Mucosa of descending colon (tissue), 3 donors: ENCODE measurements at regions not wholly inside any gene's neighbourhood (a gene's known extent, or its start where the extent isn't known, plus 50 kb on each side); places are given as distances from the start of the nearest gene placed in this dataset.
"Not testable (repeated sequence)": the region's sequence is repeated elsewhere in the genome, so short reads cannot be mapped to it uniquely, and the experiment has no call there.

Experiments
- ATAC-seq: fragments of 200-7000 bp; cut with Tn5 transposase; one replicate; pipeline ENCODE4 v1.9.1; 2020; ENCODE audit warnings: mild to moderate bottlenecking, moderate library complexity
- DNase-seq, 3 donors: peaks; one replicate each; pipeline ENCODE4 v3.0.0-alpha.2; 2020
- H3K36me3 ChIP-seq: fragments of 200-600 bp; one replicate; pipeline ENCODE4 v1.8.0; 2021; ENCODE audit warnings: low read depth, mild to moderate bottlenecking
- H3K4me1 ChIP-seq: fragments of 200-600 bp; one replicate; pipeline ENCODE4 v1.8.0; 2021; ENCODE audit warnings: low read depth, mild to moderate bottlenecking
- H3K4me3 ChIP-seq: fragments of 200-600 bp; one replicate; pipeline ENCODE4 v1.8.0; 2021; ENCODE audit warnings: mild to moderate bottlenecking
- H3K9me3 ChIP-seq: fragments of 200-600 bp; one replicate; pipeline ENCODE4 v1.8.0; 2021; ENCODE audit warnings: mild to moderate bottlenecking
- CTCF ChIP-seq: fragments of 200-600 bp; IDR thresholded peaks from one replicate; pipeline ENCODE4 v1.8.0; 2022; ENCODE audit warnings: antibody characterized with exemption, mild to moderate bottlenecking
- intact Hi-C, 2 donors: fragments of 100-400 bp; cut with DNase I in 1 of 2; cut with micrococcal nuclease in 1 of 2; formaldehyde crosslinking; loops; one replicate each; pipeline versions ENCODE4 v1.11.0 to v1.11.1; 2022; cut with DNase I, micrococcal nuclease
- donor health status: DM: no; HTN: no; CAD: no; lungs with moderate emphysema.
- donor health status: DM: no; HTN: no; CAD: no.
- donor health status: DM: no; HTN: yes; CAD: no.

GRCh38 chr2:184312970-184313369 lies 285.4 kb upstream of the ZNF804A start:
- DNase-seq (no peak), ATAC-seq (no peak)
- Histone ChIP-seq H3K36me3 (no peaks in the 10 kb centered on the region), H3K9me3 (no peaks in the 10 kb centered on the region), H3K4me1 (no peaks in the 10 kb centered on the region), H3K4me3 (no peak overlapping the region)
- intact Hi-C loops = no loop called here
- no peak for TF ChIP-seq CTCF

DNA sequence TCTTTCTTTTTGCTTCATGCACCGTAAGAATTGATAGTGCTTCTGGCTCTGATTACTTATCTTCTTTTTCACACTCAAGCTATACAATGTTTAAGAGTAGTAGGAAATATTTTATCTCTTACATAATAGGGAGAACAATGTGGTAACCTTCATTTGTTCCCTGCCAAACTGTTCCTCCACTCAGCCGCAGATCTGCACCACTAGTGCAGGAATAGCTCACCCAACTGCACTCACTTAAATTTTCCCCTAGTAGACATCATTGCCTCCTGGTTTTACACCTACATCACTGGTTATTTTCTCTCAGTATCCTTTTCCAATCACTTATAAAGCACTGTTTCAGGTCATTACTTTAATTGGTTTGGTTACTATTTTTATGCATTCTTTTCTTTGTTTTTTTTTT lies 283.5 kb upstream of the ZNF804A start:
- no peak for TF ChIP-seq CTCF
- intact Hi-C loops = no loop called here
- Histone ChIP-seq H3K4me1 (no peaks in the 10 kb centered on the region), H3K36me3 (no peaks in the 10 kb centered on the region), H3K4me3 (no peak overlapping the region), H3K9me3 (no peaks in the 10 kb centered on the region)
- DNase-seq (no peak), ATAC-seq (no peak)

- DNase-seq = no peak
- no peaks in the 10 kb centered on the region for H3K9me3 ChIP-seq
- TF ChIP-seq CTCF = no peak
- no peak for ATAC-seq
- intact Hi-C loops = no loop called here
- no peaks in the 10 kb centered on the region for H3K4me1 ChIP-seq
- no peaks in the 10 kb centered on the region for H3K36me3 ChIP-seq
- H3K4me3 ChIP-seq = no peak overlapping the region
Observed at GRCh38 chr2:184316921-184317320, 281.4 kb upstream of the ZNF804A start.

GRCh38 chr2:184322615-184323014 lies 275.7 kb upstream of the ZNF804A start:
- H3K4me3 ChIP-seq = no peak overlapping the region
- H3K9me3 ChIP-seq = no peaks in the 10 kb centered on the region
- H3K4me1 ChIP-seq = no peaks in the 10 kb centered on the region
- no peak for TF ChIP-seq CTCF
- no peak for ATAC-seq
- no peak for DNase-seq
- no peaks in the 10 kb centered on the region for H3K36me3 ChIP-seq
- intact Hi-C loops = no loop called here

- no peak for ATAC-seq
- DNase-seq = no peak
- intact Hi-C loops = no loop called here
Observed at GRCh38 chr2:184326066-184326465, 272.3 kb upstream of the ZNF804A start.

GRCh38 chr2:184327805-184328204 lies 270.5 kb upstream of the ZNF804A start:
- ATAC-seq, H3K36me3 ChIP-seq, H3K4me3 ChIP-seq, H3K9me3 ChIP-seq, intact Hi-C loops, H3K4me1 ChIP-seq: not testable (repeated sequence)
- peak in 1 of 3 donors; percentile 29 for DNase-seq

More at GRCh38 chr2:184326066-184326465, 272.3 kb upstream of the ZNF804A start:
- no peak overlapping the region for H3K4me3 ChIP-seq
- H3K36me3 ChIP-seq = no peaks in the 10 kb centered on the region
- no peaks in the 10 kb centered on the region for H3K4me1 ChIP-seq
- no peaks in the 10 kb centered on the region for H3K9me3 ChIP-seq
- no peak for TF ChIP-seq CTCF

- H3K4me1 ChIP-seq, H3K9me3 ChIP-seq, H3K4me3 ChIP-seq, ATAC-seq, intact Hi-C loops, H3K36me3 ChIP-seq: not testable (repeated sequence)
- peak in 1 of 3 donors; percentile 10 for DNase-seq
Observed at GRCh38 chr2:184330561-184330960, 267.8 kb upstream of the ZNF804A start.
